ENCODE measurements at regions not wholly inside any gene's neighbourhood (a gene's known extent, or its start where the extent isn't known, plus 50 kb on each side); places are given as distances from the start of the nearest gene placed in this dataset.

- TF ChIP-seq CTCF (IDR thresholded peaks at IDR 0.05 in 4 of 5, conservative IDR thresholded peaks at IDR 0.05 in 1 of 5) (no peak), POLR2A (IDR thresholded peaks at IDR 0.05) (no peak)
These were observed 408.3 kb upstream of the RGMB start for GRCh38 chr5:98365126-98365525.

All from gastrocnemius medialis (tissue), 4 donors.